ENCODE measurements at regions not wholly inside any gene's neighbourhood (a gene's known extent, or its start where the extent isn't known, plus 50 kb on each side); places are given as distances from the start of the nearest gene placed in this dataset.

- no peaks in the 10 kb centered on the region for H3K9me3 ChIP-seq
- H3K27ac ChIP-seq, result peak overlapping the region; percentile 53 to 70
- H3K36me3 ChIP-seq, result no peaks in the 10 kb centered on the region
- no peaks in the 10 kb centered on the region for H3K27me3 ChIP-seq
- H3K4me1 ChIP-seq, result peaks cover 7 to 18% of the 10 kb centered on the region in 2 donors
- no peak for TF ChIP-seq CTCF (IDR thresholded peaks at IDR 0.05)
- H3K4me3 ChIP-seq, result no peak overlapping the region
- DNase-seq (ENCODE audit: low spot score in 2 of 2), result no peak
- intact Hi-C loops (cut with DNase I), result loop anchor here (5.0 kb wide), 2 partner anchors 54 to 174 kb away; no protein-coding TSS in a partner anchor
These were observed 90.8 kb upstream of the TENT5A start for GRCh38 chr6:81843302-81843701.

GRCh38 chr6:81842254-81842653 is 89.8 kb upstream of the TENT5A start:
- Histone ChIP-seq H3K4me3 (no peak overlapping the region), H3K27ac (peak overlapping the region; percentile 30 to 32), H3K4me1 (peaks cover 7 to 18% of the 10 kb centered on the region in 2 donors), H3K36me3 (no peaks in the 10 kb centered on the region), H3K27me3 (no peaks in the 10 kb centered on the region), H3K9me3 (no peaks in the 10 kb centered on the region)
- TF ChIP-seq CTCF (IDR thresholded peaks at IDR 0.05), result no peak
- DNase-seq (ENCODE audit: low spot score in 2 of 2), result no peak
- intact Hi-C loops (cut with DNase I), result loop anchor here (5.0 kb wide), 2 partner anchors 55 to 175 kb away; no protein-coding TSS in a partner anchor

- no peak for TF ChIP-seq CTCF (IDR thresholded peaks at IDR 0.05)
- no peaks in the 10 kb centered on the region for H3K27me3 ChIP-seq
- no peak for DNase-seq (ENCODE audit: low spot score in 2 of 2)
These were observed 86.4 kb upstream of the TENT5A start for GRCh38 chr6:81838724-81839426.

GRCh38 chr6:81838031-81838430 is 85.5 kb upstream of the TENT5A start:
- TF ChIP-seq CTCF (IDR thresholded peaks at IDR 0.05), result no peak
- H3K4me3 ChIP-seq, result no peak overlapping the region
- H3K27ac ChIP-seq, result no peak overlapping the region
- peaks cover 0 to 13% of the 10 kb centered on the region in 2 donors for H3K4me1 ChIP-seq
- H3K9me3 ChIP-seq, result no peaks in the 10 kb centered on the region
- DNase-seq (ENCODE audit: low spot score in 2 of 2), result no peak
- no peaks in the 10 kb centered on the region for H3K27me3 ChIP-seq
- intact Hi-C loops (cut with DNase I), result no loop called here
- H3K36me3 ChIP-seq, result no peaks in the 10 kb centered on the region

More at GRCh38 chr6:81838724-81839426, 86.4 kb upstream of the TENT5A start:
- Histone ChIP-seq H3K27ac (no peak overlapping the region), H3K4me1 (peaks cover 0 to 14% of the 10 kb centered on the region in 2 donors), H3K4me3 (no peak overlapping the region), H3K36me3 (no peaks in the 10 kb centered on the region), H3K9me3 (no peaks in the 10 kb centered on the region)
- intact Hi-C loops (cut with DNase I), result no loop called here

GRCh38 chr6:81834141-81834681 is 81.7 kb upstream of the TENT5A start:
- Histone ChIP-seq H3K9me3 (no peaks in the 10 kb centered on the region), H3K27me3 (no peaks in the 10 kb centered on the region), H3K4me1 (peaks cover 0 to 8% of the 10 kb centered on the region in 2 donors), H3K36me3 (no peaks in the 10 kb centered on the region), H3K4me3 (no peak overlapping the region), H3K27ac (peak overlapping the region; percentile 63 to 72)
- intact Hi-C loops (cut with DNase I), result loop anchor here (2.0 kb wide), 1 partner anchor 81 kb away; the partner anchor contains the start of gene TENT5A
- DNase-seq (ENCODE audit: low spot score in 2 of 2), result peak in 1 of 2 donors; percentile 66
- TF ChIP-seq CTCF (IDR thresholded peaks at IDR 0.05), result no peak
